HepG2 (cell line): ENCODE measurements at regions not wholly inside any gene's neighbourhood (a gene's known extent, or its start where the extent isn't known, plus 50 kb on each side); places are given as distances from the start of the nearest gene placed in this dataset.

Experiments used
- ATAC-seq: fragments of 200-7000 bp; cut with Tn5 transposase; 3 replicates; pipeline ENCODE4 v1.9.1; 2020; ENCODE audit warnings: mild to moderate bottlenecking, moderate library complexity
- BruUV-seq: library from RNA; stranded (reverse); fragments of 400-500 nt; replicated peaks from 2 replicates; lab custom pipeline; 2021; lab: Mats Ljungman, UMichigan
- CTCF ChIA-PET: fragments of 300-600 bp; formaldehyde crosslinking; extraction: SDS; loops from one replicate; lab custom pipeline; 2021; ENCODE audit warnings: low total read pairs, inconsistent platforms, low intra/inter-chr PET ratio; lab: Yijun Ruan, JAX
- POLR2A ChIA-PET: fragments of 350-600 bp; sonication (Branson Sonifier 250); formaldehyde crosslinking; loops from one replicate; lab custom pipeline; 2020; ENCODE audit warnings: antibody characterized with exemption, inconsistent platforms; lab: Yijun Ruan, JAX
- DNase-seq: peaks from one replicate; pipeline ENCODE4 v3.0.0-alpha.2; 2015; ENCODE audit warnings: low spot score
- FAIRE-seq: peaks from 3 replicates; lab custom pipeline; 2011; peaks lifted over from hg19 to GRCh38; lab: Jason Lieb, UNC
- H2AFZ ChIP-seq: one replicate; pipeline ENCODE4 v1.6.1; 2011; ENCODE audit warnings: low read length, inconsistent platforms
- H3K27ac ChIP-seq: fragments of 300-600 bp; 3 replicates; pipeline ENCODE4 v1.8.0; 2011; ENCODE audit warnings: mixed run types, mild to moderate bottlenecking, mixed read lengths, low read length, inconsistent platforms; ENCODE audit not compliant: insufficient read depth; ENCODE audit errors: extremely low read length
- H3K27me3 ChIP-seq, 2 experiments: fragments of 200-600 bp in 1 of 2; 2 replicates in 1 of 2; 3 replicates in 1 of 2; pipeline versions ENCODE4 v1.6.0 to v1.8.0; 2011; ENCODE audit warnings: low read length in 2 of 2, mild to moderate bottlenecking in 2 of 2, moderate library complexity in 2 of 2, inconsistent platforms in 1 of 2; ENCODE audit not compliant: insufficient read depth in 2 of 2, control insufficient read depth in 1 of 2
- H3K36me3 ChIP-seq, 2 experiments: fragments of 200-600 bp in 1 of 2; replicated peaks in 1 of 2; 2 replicates in 1 of 2; 3 replicates in 1 of 2; pipeline versions ENCODE4 v1.5.1 to v1.8.0; 2011; ENCODE audit warnings: low read length in 2 of 2, inconsistent platforms in 1 of 2; ENCODE audit not compliant: insufficient read depth in 2 of 2, control insufficient read depth in 1 of 2
- H3K4me1 ChIP-seq: 2 replicates; pipeline ENCODE4 v1.5.1; 2012; ENCODE audit warnings: low read length, inconsistent platforms; ENCODE audit not compliant: insufficient read depth
- H3K4me2 ChIP-seq: 2 replicates; pipeline ENCODE4 v1.6.0; 2011; ENCODE audit warnings: low read depth, low read length, inconsistent platforms
- H3K4me3 ChIP-seq, 3 experiments: fragments of 200-600 bp in 1 of 3; sonication (generic), shearing (Covaris generic) in 1 of 3; replicated peaks in 1 of 3; 2 replicates each; pipeline ENCODE4 v1.5.1; 2011 to 2016; ENCODE audit warnings: low read length in 3 of 3, inconsistent platforms in 2 of 3, low read depth in 2 of 3, mild to moderate bottlenecking in 2 of 3, control low read depth in 1 of 3, mixed read lengths in 1 of 3; ENCODE audit not compliant: insufficient read depth in 1 of 3
- H3K79me2 ChIP-seq: one replicate; pipeline ENCODE4 v1.6.1; 2011; ENCODE audit warnings: low read length, inconsistent platforms; ENCODE audit not compliant: insufficient read depth
- H3K9ac ChIP-seq: 2 replicates; pipeline ENCODE4 v1.6.0; 2011; ENCODE audit warnings: mild to moderate bottlenecking, low read depth, low read length, inconsistent platforms; ENCODE audit not compliant: insufficient read depth
- H3K9me3 ChIP-seq: 2 replicates; pipeline ENCODE4 v1.5.1; 2012; ENCODE audit warnings: mild to moderate bottlenecking, low read length
- H4K20me1 ChIP-seq: 2 replicates; pipeline ENCODE4 v1.6.0; 2011; ENCODE audit warnings: inconsistent platforms, mild to moderate bottlenecking, low read length, moderate library complexity; ENCODE audit not compliant: insufficient read depth
- BRD4 ChIP-seq: sonication (generic); formaldehyde crosslinking; IDR thresholded peaks from 2 replicates; pipeline ENCODE4 v1.4.0; 2020; ENCODE audit warnings: missing genetic modification reagents
- ETV5 ChIP-seq: IDR thresholded peaks from 2 replicates; pipeline ENCODE4 v1.6.1; 2018; ENCODE audit warnings: missing biosample characterization, missing genetic modification reagents, inconsistent platforms, borderline replicate concordance
- GFI1 ChIP-seq: sonication (generic); formaldehyde crosslinking; IDR thresholded peaks from 2 replicates; pipeline ENCODE4 v1.5.0; 2020; ENCODE audit warnings: missing genetic modification reagents, mild to moderate bottlenecking, borderline replicate concordance
- IRF2 ChIP-seq: IDR thresholded peaks from 2 replicates; pipeline ENCODE4 v1.6.1; 2018; ENCODE audit warnings: missing genetic modification reagents, missing compliant biosample characterization
- MXI1 ChIP-seq: IDR thresholded peaks from 3 replicates; pipeline ENCODE4 v1.6.1; 2012; ENCODE audit warnings: low read depth, low read length, inconsistent platforms, borderline replicate concordance
- PLRG1 ChIP-seq: fragments of 450-650 bp; conservative IDR thresholded peaks from 2 replicates; pipeline ENCODE4 v1.6.1; 2016
- ZNF563 ChIP-seq: sonication (generic); formaldehyde crosslinking; IDR thresholded peaks from 2 replicates; pipeline ENCODE4 v1.8.0; 2022; ENCODE audit warnings: mild to moderate bottlenecking, moderate library complexity, missing genetic modification reagents
- WGBS: methylation state at CpG from one replicate; pipeline ENCODE4 v1.1.6; 2017; ENCODE audit warnings: low lambda C conversion rate; 5-methylcytosine and 5-hydroxymethylcytosine counted together
- in situ Hi-C: cut with HindIII; loops from 2 replicates; pipeline ENCODE4 v1.10.0; 2017; ENCODE audit warnings: low pct_unique_long_range_greater_than_20kb; ENCODE audit not compliant: extremely low pct_ligation_motif_present
- intact Hi-C: fragments of 100-400 bp; cut with micrococcal nuclease; formaldehyde crosslinking; loops from one replicate; pipeline ENCODE4 v1.10.0; 2022; ENCODE audit not compliant: unreplicated experiment

- H3K36me3 ChIP-seq = no peaks in the 10 kb centered on the region
- H3K4me1 ChIP-seq = no peaks in the 10 kb centered on the region
- ATAC-seq (no peak), DNase-seq (no peak), FAIRE-seq (no peak)
- ChIA-PET CTCF (no interaction called here), POLR2A (no interaction called here)
- no peaks in the 10 kb centered on the region for H3K27me3 ChIP-seq
- BruUV-seq = no TSS peak
- no peak overlapping the region for H3K4me3 ChIP-seq
- in situ Hi-C loops = no loop called here
- TF ChIP-seq BRD4 (CRISPR knock-in tag) (no peak), PLRG1 (no peak), IRF2 (CRISPR knock-in tag) (no peak), ETV5 (CRISPR knock-in tag) (no peak), MXI1 (no peak)
- TF ChIP-seq, all 625 proteins: peak for 0
- no peaks in the 10 kb centered on the region for H4K20me1 ChIP-seq
- H2AFZ ChIP-seq = no peak overlapping the region
- H3K9me3 ChIP-seq = no peaks in the 10 kb centered on the region
- H3K9ac ChIP-seq = no peak overlapping the region
- no peak overlapping the region for H3K27ac ChIP-seq
- 45% methylated on average over 2 of the region's 2 CpGs for WGBS
- no peaks in the 10 kb centered on the region for H3K79me2 ChIP-seq
- intact Hi-C loops = no loop called here
- no peak overlapping the region for H3K4me2 ChIP-seq
These were observed 662.3 kb upstream of the FANCL start for GRCh38 chr2:58903427-58903826.

GRCh38 chr2:58900246-58901027, 659.3 kb upstream of the FANCL start:
- in situ Hi-C loops (no loop called here), intact Hi-C loops (no loop called here)
- ChIA-PET CTCF (no interaction called here), POLR2A (no interaction called here)
- Histone ChIP-seq H3K36me3 (no peaks in the 10 kb centered on the region), H3K9me3 (no peaks in the 10 kb centered on the region), H3K79me2 (no peaks in the 10 kb centered on the region), H3K9ac (no peak overlapping the region), H3K4me3 (no peak overlapping the region), H3K4me1 (no peaks in the 10 kb centered on the region), H4K20me1 (no peaks in the 10 kb centered on the region), H3K27me3 (no peaks in the 10 kb centered on the region), H3K4me2 (no peak overlapping the region), H2AFZ (no peak overlapping the region), H3K27ac (no peak overlapping the region)
- 28% methylated on average over 10 of the region's 10 CpGs for WGBS
- BruUV-seq = no TSS peak
- FAIRE-seq (no peak), DNase-seq (no peak), ATAC-seq (no peak)
- TF ChIP-seq GFI1 (CRISPR knock-in tag) (no peak), ZNF563 (no peak)
